ENCODE measurements at regions not wholly inside any gene's neighbourhood (a gene's known extent, or its start where the extent isn't known, plus 50 kb on each side); places are given as distances from the start of the nearest gene placed in this dataset.

DNA sequence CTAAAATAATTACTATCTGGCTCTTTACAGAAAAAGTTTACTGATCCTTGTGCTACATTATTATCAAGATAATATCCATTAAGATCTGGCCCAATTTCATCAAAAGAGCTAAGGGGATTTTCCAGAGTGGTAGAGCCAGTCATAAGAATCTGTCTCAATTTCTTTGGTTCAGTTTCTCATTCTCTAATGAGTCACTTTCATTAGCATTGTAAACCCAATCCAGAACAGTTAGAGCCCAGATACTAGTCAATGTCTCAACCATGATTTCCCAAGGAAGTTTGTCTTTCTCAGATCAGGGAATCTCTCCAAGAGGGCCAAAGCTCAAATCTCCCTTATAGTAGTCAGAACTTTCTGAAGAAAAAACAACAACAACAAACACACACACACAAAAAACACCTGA is 131.1 kb upstream of the PPP2R3A start:
- no peaks in the 10 kb centered on the region for H3K9me3 ChIP-seq
- no peaks in the 10 kb centered on the region for H3K27me3 ChIP-seq
- H3K4me1 ChIP-seq, result no peaks in the 10 kb centered on the region
- H3K4me3 ChIP-seq, result no peak overlapping the region
- ATAC-seq, result no peak
- TF ChIP-seq POLR2A (IDR thresholded peaks at IDR 0.05), result no peak
- no peak for TF ChIP-seq EP300 (IDR thresholded peaks at IDR 0.05)
- TF ChIP-seq POLR2AphosphoS5 (IDR thresholded peaks at IDR 0.05), result no peak
- TF ChIP-seq, protein P1, sequence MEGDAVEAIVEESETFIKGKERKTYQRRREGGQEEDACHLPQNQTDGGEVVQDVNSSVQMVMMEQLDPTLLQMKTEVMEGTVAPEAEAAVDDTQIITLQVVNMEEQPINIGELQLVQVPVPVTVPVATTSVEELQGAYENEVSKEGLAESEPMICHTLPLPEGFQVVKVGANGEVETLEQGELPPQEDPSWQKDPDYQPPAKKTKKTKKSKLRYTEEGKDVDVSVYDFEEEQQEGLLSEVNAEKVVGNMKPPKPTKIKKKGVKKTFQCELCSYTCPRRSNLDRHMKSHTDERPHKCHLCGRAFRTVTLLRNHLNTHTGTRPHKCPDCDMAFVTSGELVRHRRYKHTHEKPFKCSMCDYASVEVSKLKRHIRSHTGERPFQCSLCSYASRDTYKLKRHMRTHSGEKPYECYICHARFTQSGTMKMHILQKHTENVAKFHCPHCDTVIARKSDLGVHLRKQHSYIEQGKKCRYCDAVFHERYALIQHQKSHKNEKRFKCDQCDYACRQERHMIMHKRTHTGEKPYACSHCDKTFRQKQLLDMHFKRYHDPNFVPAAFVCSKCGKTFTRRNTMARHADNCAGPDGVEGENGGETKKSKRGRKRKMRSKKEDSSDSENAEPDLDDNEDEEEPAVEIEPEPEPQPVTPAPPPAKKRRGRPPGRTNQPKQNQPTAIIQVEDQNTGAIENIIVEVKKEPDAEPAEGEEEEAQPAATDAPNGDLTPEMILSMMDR (IDR thresholded peaks at IDR 0.05), result no peak
- no peak overlapping the region for H3K27ac ChIP-seq
- H3K36me3 ChIP-seq, result no peaks in the 10 kb centered on the region

DNA sequence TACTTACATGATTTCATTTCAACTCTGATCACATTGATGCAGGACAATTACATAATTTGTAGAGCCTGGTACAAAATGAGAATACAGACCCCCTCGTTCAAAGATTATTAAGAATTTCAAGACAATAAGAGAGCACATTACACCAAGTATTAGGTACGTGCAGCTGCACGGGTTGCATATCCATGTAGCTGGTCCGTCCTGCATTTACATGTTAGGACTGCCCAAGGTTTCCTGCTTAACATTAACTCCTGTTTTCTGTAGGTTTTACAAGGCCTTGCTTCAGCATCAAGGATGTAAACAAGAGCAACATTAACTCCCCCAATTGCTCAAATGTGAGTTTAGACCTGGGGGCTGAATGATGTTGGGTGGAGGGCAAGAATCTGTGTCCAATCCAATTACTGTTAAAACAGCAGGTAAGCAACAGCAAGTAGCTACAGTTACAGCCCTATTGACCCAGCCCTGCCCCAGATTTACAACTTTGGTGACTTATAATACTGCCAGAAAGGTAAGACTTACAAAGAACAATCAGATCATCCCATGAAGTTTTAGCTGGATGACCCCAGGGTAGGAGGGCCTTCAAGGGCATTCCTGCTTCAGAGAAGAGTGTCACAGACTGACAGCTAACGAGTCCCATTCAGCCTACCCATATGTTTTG is 127.4 kb upstream of the PPP2R3A start:
- WGBS, 2 donors (ENCODE audit: low coverage in 1 of 2), result 73 to 76% methylated on average over 5 of the region's 5 CpGs
- no peak overlapping the region for H3K27ac ChIP-seq

DNA sequence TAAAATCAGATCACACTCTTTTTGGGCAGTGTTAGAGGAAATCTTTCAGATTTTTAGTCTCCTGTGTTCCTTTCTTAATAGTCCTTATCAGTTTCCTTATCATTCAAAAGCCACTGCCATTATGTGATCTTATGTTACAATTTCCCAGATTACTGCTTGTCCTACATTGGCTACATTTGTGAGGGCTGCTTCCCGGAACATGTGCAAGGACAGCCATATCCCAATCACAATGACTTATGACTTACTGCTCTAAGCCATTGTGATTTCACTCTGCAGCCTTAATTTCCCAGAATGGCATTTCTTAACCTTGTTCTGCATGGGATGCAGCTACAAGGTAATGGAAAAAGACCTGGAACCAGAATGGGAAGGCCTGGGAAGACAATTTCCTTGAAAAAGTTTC is 125.1 kb upstream of the PPP2R3A start:
- no peak overlapping the region for H3K27ac ChIP-seq
- no peak for ATAC-seq
- H3K9me3 ChIP-seq, result no peaks in the 10 kb centered on the region
- TF ChIP-seq POLR2A (IDR thresholded peaks at IDR 0.05) (no peak), POLR2AphosphoS5 (IDR thresholded peaks at IDR 0.05) (no peak), EP300 (IDR thresholded peaks at IDR 0.05) (no peak)
- TF ChIP-seq, protein P1 (IDR thresholded peaks at IDR 0.05), result no peak
- WGBS, 2 donors (ENCODE audit: low coverage in 1 of 2), result 70 to 75% methylated on average over 1 of the region's 1 CpG
- no peaks in the 10 kb centered on the region for H3K36me3 ChIP-seq
- no peaks in the 10 kb centered on the region for H3K4me1 ChIP-seq
- no peak overlapping the region for H3K4me3 ChIP-seq
- H3K27me3 ChIP-seq, result no peaks in the 10 kb centered on the region

More for the DNA sequence above, 127.4 kb upstream of the PPP2R3A start:
- TF ChIP-seq EP300 (IDR thresholded peaks at IDR 0.05) (no peak), POLR2AphosphoS5 (IDR thresholded peaks at IDR 0.05) (no peak), POLR2A (IDR thresholded peaks at IDR 0.05) (no peak)
- TF ChIP-seq, protein P1 (IDR thresholded peaks at IDR 0.05), result no peak
- no peak for ATAC-seq
- H3K4me1 ChIP-seq, result no peaks in the 10 kb centered on the region
- H3K4me3 ChIP-seq, result no peak overlapping the region
- H3K36me3 ChIP-seq, result no peaks in the 10 kb centered on the region
- no peaks in the 10 kb centered on the region for H3K27me3 ChIP-seq
- H3K9me3 ChIP-seq, result no peaks in the 10 kb centered on the region

DNA sequence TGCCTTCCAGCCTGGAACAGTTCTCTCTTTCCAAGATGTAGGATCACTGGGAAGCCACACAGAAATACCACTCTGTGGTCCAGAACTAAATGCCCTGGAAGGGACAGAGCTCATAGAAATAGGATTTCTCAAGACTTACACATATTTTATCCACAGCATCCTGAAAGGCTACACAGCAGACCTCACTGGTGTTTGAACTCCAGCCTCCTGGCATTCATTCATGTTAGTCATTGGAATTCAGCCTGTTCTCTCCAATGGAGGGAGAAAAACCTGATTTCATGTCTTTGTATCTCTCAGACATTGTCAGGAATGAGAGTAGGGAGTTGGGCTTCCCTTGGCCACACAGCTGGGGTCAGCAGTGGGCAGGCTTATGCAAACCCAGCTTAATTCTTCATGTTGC is 121.1 kb upstream of the PPP2R3A start:
- Histone ChIP-seq H3K36me3 (no peaks in the 10 kb centered on the region), H3K27ac (no peak overlapping the region), H3K4me3 (no peak overlapping the region), H3K9me3 (no peaks in the 10 kb centered on the region), H3K27me3 (no peaks in the 10 kb centered on the region), H3K4me1 (no peaks in the 10 kb centered on the region)
- no peak for TF ChIP-seq POLR2A (IDR thresholded peaks at IDR 0.05)
- no peak for TF ChIP-seq POLR2AphosphoS5 (IDR thresholded peaks at IDR 0.05)
- TF ChIP-seq EP300 (IDR thresholded peaks at IDR 0.05), result no peak
- TF ChIP-seq, protein P1 (IDR thresholded peaks at IDR 0.05), result no peak
- no peak for ATAC-seq

DNA sequence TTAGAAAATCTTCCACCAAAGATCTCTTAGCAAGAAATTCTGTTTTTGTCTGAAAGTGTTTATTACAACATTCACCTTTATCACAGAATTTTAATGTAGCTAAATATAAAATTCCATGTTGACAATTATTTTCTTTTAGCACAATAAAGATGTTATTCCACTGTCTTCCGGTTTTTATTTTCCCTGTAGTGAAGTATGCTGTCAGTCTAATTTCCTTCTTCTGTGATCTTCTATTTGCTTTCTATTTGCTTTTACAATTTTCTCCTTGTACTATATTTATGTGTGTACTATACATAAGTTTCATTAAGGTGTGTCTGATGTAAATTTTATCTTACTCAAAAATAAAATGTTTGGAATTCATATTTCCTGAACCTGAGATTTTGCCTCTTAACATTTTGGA is 117.5 kb upstream of the PPP2R3A start:
- no peaks in the 10 kb centered on the region for H3K4me1 ChIP-seq
- TF ChIP-seq POLR2A (IDR thresholded peaks at IDR 0.05) (no peak), EP300 (IDR thresholded peaks at IDR 0.05) (no peak), POLR2AphosphoS5 (IDR thresholded peaks at IDR 0.05) (no peak)
- TF ChIP-seq, protein P1 (IDR thresholded peaks at IDR 0.05), result no peak
- H3K4me3 ChIP-seq, result no peak overlapping the region
- no peaks in the 10 kb centered on the region for H3K36me3 ChIP-seq
- 100% methylated on average over 1 of the region's 1 CpG for WGBS, 2 donors (ENCODE audit: low coverage in 1 of 2)
- H3K27ac ChIP-seq, result no peak overlapping the region
- H3K27me3 ChIP-seq, result peaks cover 2% of the 10 kb centered on the region
- H3K9me3 ChIP-seq, result no peaks in the 10 kb centered on the region
- ATAC-seq, result no peak

Measured in gastroesophageal sphincter (tissue), 4 donors.